Astrocyte of the spinal cord (primary cell): ENCODE measurements at regions not wholly inside any gene's neighbourhood (a gene's known extent, or its start where the extent isn't known, plus 50 kb on each side); places are given as distances from the start of the nearest gene placed in this dataset.

Experiments
- DNase-seq: peaks from one replicate; pipeline ENCODE4 v3.0.0; 2011; ENCODE audit warnings: low read depth, low spot score
- H3K4me3 ChIP-seq: 2 replicates; pipeline ENCODE4 v1.5.1; 2011; ENCODE audit warnings: low read depth, mild to moderate bottlenecking, low read length, moderate library complexity
- CTCF ChIP-seq: IDR thresholded peaks from 2 replicates; pipeline ENCODE4 v1.5.1; 2012; ENCODE audit warnings: low read depth, mild to moderate bottlenecking, low read length, inconsistent platforms
- in situ Hi-C: cut with HindIII; loops from 2 replicates; pipeline ENCODE4 v1.10.0; 2017; ENCODE audit warnings: low sequenced_read_pairs

- in situ Hi-C loops: no loop called here
- no peak for DNase-seq
- TF ChIP-seq CTCF: no peak
- H3K4me3 ChIP-seq: no peak overlapping the region
Observed at GRCh38 chr14:98924046-98924445, 348.0 kb downstream of the BCL11B start.

- H3K4me3 ChIP-seq: no peak overlapping the region
- DNase-seq: no peak
- TF ChIP-seq CTCF: no peak
- in situ Hi-C loops: no loop called here
Observed at GRCh38 chr14:98925354-98926040, 346.5 kb downstream of the BCL11B start.

GRCh38 chr14:98926146-98926545, 345.9 kb downstream of the BCL11B start:
- no peak for DNase-seq
- in situ Hi-C loops: no loop called here
- H3K4me3 ChIP-seq: no peak overlapping the region
- no peak for TF ChIP-seq CTCF

- no peak for TF ChIP-seq CTCF
- DNase-seq: peak; percentile 29
- in situ Hi-C loops: no loop called here
- no peak overlapping the region for H3K4me3 ChIP-seq
Observed at GRCh38 chr14:98926801-98927200, 345.2 kb downstream of the BCL11B start.

- no peak overlapping the region for H3K4me3 ChIP-seq
- no peak for DNase-seq
- TF ChIP-seq CTCF: no peak
- in situ Hi-C loops: no loop called here
Observed at GRCh38 chr14:98927986-98928385, 344.0 kb downstream of the BCL11B start.

GRCh38 chr14:98928418-98928817, 343.6 kb downstream of the BCL11B start:
- H3K4me3 ChIP-seq: no peak overlapping the region
- in situ Hi-C loops: no loop called here
- no peak for TF ChIP-seq CTCF
- DNase-seq: no peak

GRCh38 chr14:98931126-98931525, 340.9 kb downstream of the BCL11B start:
- in situ Hi-C loops: no loop called here
- no peak overlapping the region for H3K4me3 ChIP-seq
- TF ChIP-seq CTCF: no peak
- no peak for DNase-seq
